CD4-positive, alpha-beta T cell (primary cell): ENCODE measurements at regions not wholly inside any gene's neighbourhood (a gene's known extent, or its start where the extent isn't known, plus 50 kb on each side); places are given as distances from the start of the nearest gene placed in this dataset.

Source experiments
- ATAC-seq: fragments of 200-7000 bp; cut with Tn5 transposase; one replicate; pipeline ENCODE4 v1.10.0; 2022; ENCODE audit warnings: mild to moderate bottlenecking; ENCODE audit not compliant: poor library complexity
- CTCF ChIA-PET: fragments of 350-600 bp; sonication (Branson Sonifier 250); formaldehyde crosslinking; loops from one replicate; lab custom pipeline; 2021; ENCODE audit warnings: antibody characterized with exemption, inconsistent platforms; lab: Charles Lee
- POLR2A ChIA-PET: fragments of 350-600 bp; sonication (Branson Sonifier 250); formaldehyde crosslinking; loops from one replicate; lab custom pipeline; 2021; ENCODE audit warnings: antibody characterized with exemption, inconsistent platforms; lab: Charles Lee
- DNase-seq, 14 experiments: peaks; one replicate each; pipeline ENCODE4 v3.0.0-alpha.2; 2013 to 2020; ENCODE audit warnings: mixed read lengths in 2 of 14
- H3K27ac ChIP-seq, 2 donors: one replicate each; pipeline versions ENCODE4 v1.5.1 to v1.7.0; 2013; ENCODE audit warnings: low read length in 2 of 2, low read depth in 1 of 2, mild to moderate bottlenecking in 1 of 2
- H3K27me3 ChIP-seq, 2 experiments: 1 replicate in 1 of 2; 2 replicates in 1 of 2; pipeline versions ENCODE4 v1.6.1 to v1.7.0; 2013; ENCODE audit warnings: low read length in 2 of 2, control low read depth in 1 of 2, mild to moderate bottlenecking in 1 of 2, moderate library complexity in 1 of 2; ENCODE audit not compliant: insufficient read depth in 2 of 2, control insufficient read depth in 1 of 2
- H3K36me3 ChIP-seq: one replicate; pipeline ENCODE4 v1.6.1; 2013; ENCODE audit warnings: low read length, control low read depth; ENCODE audit not compliant: insufficient read depth
- H3K4me1 ChIP-seq: one replicate; pipeline ENCODE4 v1.6.1; 2013; ENCODE audit warnings: low read length, control low read depth; ENCODE audit not compliant: insufficient read depth
- H3K4me3 ChIP-seq: one replicate; pipeline ENCODE4 v1.5.1; 2013; ENCODE audit warnings: mild to moderate bottlenecking, low read length, moderate library complexity
- H3K9me3 ChIP-seq, 2 experiments: 1 replicate in 1 of 2; 2 replicates in 1 of 2; pipeline versions ENCODE4 v1.6.1 to v1.7.0; 2013; ENCODE audit warnings: low read length in 2 of 2, mild to moderate bottlenecking in 2 of 2, control low read depth in 1 of 2, moderate library complexity in 1 of 2; ENCODE audit not compliant: control insufficient read depth in 1 of 2, insufficient read depth in 1 of 2
- H3K27ac Mint-ChIP-seq: one replicate; pipeline ENCODE4 v1.8.0; 2020; ENCODE audit warnings: mixed read lengths
- H3K27me3 Mint-ChIP-seq: one replicate; pipeline ENCODE4 v1.8.0; 2021; ENCODE audit warnings: mixed read lengths
- H3K36me3 Mint-ChIP-seq: one replicate; pipeline ENCODE4 v1.8.0; 2021; ENCODE audit warnings: low read depth, mixed read lengths
- H3K4me1 Mint-ChIP-seq: one replicate; pipeline ENCODE4 v1.8.0; 2021; ENCODE audit warnings: low read depth, mixed read lengths
- H3K4me3 Mint-ChIP-seq: one replicate; pipeline ENCODE4 v1.8.0; 2020; ENCODE audit warnings: mild to moderate bottlenecking, mixed read lengths
- H3K9me3 Mint-ChIP-seq: one replicate; pipeline ENCODE4 v1.8.0; 2020; ENCODE audit warnings: mixed read lengths
- CTCF ChIP-seq: fragments of 200-600 bp; IDR thresholded peaks from one replicate; pipeline ENCODE4 v1.8.0; 2022; ENCODE audit warnings: antibody characterized with exemption, mild to moderate bottlenecking
- intact Hi-C, 2 experiments: fragments of 100-400 bp; cut with DNase I in 1 of 2; cut with micrococcal nuclease in 1 of 2; formaldehyde crosslinking; loops; one replicate each; pipeline versions ENCODE4 v1.15.1 to v1.9.0; 2023 to 2025; cut with DNase I, micrococcal nuclease

GRCh38 chr4:146041139-146042004 is 102.7 kb upstream of the ZNF827 start:
- Mint-ChIP-seq H3K27me3 (peaks cover 1% of the 10 kb centered on the region), H3K4me1 (no peaks in the 10 kb centered on the region), H3K36me3 (no peaks in the 10 kb centered on the region), H3K4me3 (no peak overlapping the region), H3K27ac (no peak overlapping the region), H3K9me3 (no peaks in the 10 kb centered on the region)
- no peak for TF ChIP-seq CTCF
- Histone ChIP-seq H3K27me3 (no peaks in the 10 kb centered on the region), H3K27ac (no peak overlapping the region), H3K9me3 (no peaks in the 10 kb centered on the region), H3K36me3 (no peaks in the 10 kb centered on the region), H3K4me3 (no peak overlapping the region), H3K4me1 (no peaks in the 10 kb centered on the region)
- DNase-seq (no peak), ATAC-seq (no peak)
- ChIA-PET POLR2A (no interaction called here), CTCF (no interaction called here)
- intact Hi-C loops: no loop called here

- Histone ChIP-seq H3K4me3 (no peak overlapping the region), H3K4me1 (no peaks in the 10 kb centered on the region), H3K36me3 (no peaks in the 10 kb centered on the region), H3K27ac (no peak overlapping the region), H3K9me3 (no peaks in the 10 kb centered on the region), H3K27me3 (no peaks in the 10 kb centered on the region)
- ATAC-seq: no peak
- Mint-ChIP-seq H3K27ac (no peak overlapping the region), H3K27me3 (no peaks in the 10 kb centered on the region), H3K36me3 (no peaks in the 10 kb centered on the region), H3K4me3 (no peak overlapping the region), H3K4me1 (no peaks in the 10 kb centered on the region), H3K9me3 (no peaks in the 10 kb centered on the region)
- no peak for TF ChIP-seq CTCF
- intact Hi-C loops: no loop called here
- ChIA-PET CTCF (no interaction called here), POLR2A (no interaction called here)
- no peak for DNase-seq
These were observed 102.0 kb upstream of the ZNF827 start for GRCh38 chr4:146040623-146041022.

- Histone ChIP-seq H3K9me3 (no peaks in the 10 kb centered on the region), H3K27me3 (peaks cover 0 to 8% of the 10 kb centered on the region in 2 experiments), H3K4me1 (no peaks in the 10 kb centered on the region), H3K4me3 (no peak overlapping the region), H3K36me3 (no peaks in the 10 kb centered on the region), H3K27ac (no peak overlapping the region)
- Mint-ChIP-seq H3K27ac (no peak overlapping the region), H3K36me3 (no peaks in the 10 kb centered on the region), H3K4me3 (no peak overlapping the region), H3K27me3 (no peaks in the 10 kb centered on the region), H3K4me1 (no peaks in the 10 kb centered on the region), H3K9me3 (peaks cover 2% of the 10 kb centered on the region)
- ChIA-PET POLR2A (no interaction called here), CTCF (no interaction called here)
- TF ChIP-seq CTCF: no peak
- DNase-seq (no peak), ATAC-seq (no peak)
- intact Hi-C loops: no loop called here
These were observed 94.5 kb upstream of the ZNF827 start for GRCh38 chr4:146033149-146033548.
